ENCODE measurements at regions not wholly inside any gene's neighbourhood (a gene's known extent, or its start where the extent isn't known, plus 50 kb on each side); places are given as distances from the start of the nearest gene placed in this dataset.

DNA sequence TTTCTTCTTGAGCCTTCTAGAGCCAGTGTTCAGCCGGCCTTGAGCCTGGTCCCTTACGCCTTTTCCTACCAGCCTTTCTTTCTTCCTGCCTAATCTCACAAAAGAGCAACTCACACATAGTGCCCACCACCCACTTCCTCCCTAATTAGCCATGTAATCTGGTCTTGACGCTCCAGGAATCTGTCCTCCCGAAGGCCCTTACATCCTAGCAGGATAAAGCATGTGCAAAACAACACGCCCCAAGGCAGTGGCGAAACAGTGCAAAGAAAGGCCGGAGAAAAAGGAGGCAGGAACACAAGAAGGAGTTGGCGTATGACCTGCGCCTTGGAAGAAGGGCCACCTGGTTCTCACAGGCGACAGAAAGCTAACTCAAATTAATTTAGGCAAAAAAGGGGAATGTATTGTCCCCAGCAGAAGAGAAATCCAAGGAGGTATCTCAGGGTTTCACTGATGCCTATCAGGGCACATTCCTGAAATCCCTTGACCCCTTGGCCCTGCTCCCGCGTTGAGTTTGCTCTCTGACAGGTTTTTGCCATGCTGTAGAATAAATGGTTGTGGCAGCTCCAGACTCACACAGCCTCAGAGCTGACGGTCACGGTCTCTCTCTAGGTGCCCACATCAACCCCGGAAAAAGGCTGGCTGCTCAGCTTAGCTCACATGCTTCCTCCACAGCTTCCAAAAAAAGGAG lies 79.0 kb downstream of the ZNF281 start:
- TF ChIP-seq CTCF (conservative IDR thresholded peaks at IDR 0.05 in 1 of 2, IDR thresholded peaks at IDR 0.05 in 1 of 2; ENCODE audit: extremely low read depth in 1 of 2, insufficient read depth in 1 of 2, low read depth in 1 of 2, low read length in 2 of 2) = no peak
- TF ChIP-seq EZH2 (IDR thresholded peaks at IDR 0.05; ENCODE audit: borderline replicate concordance, low read length) = no peak
